GM23338 (cell line): ENCODE measurements at regions not wholly inside any gene's neighbourhood (a gene's known extent, or its start where the extent isn't known, plus 50 kb on each side); places are given as distances from the start of the nearest gene placed in this dataset.

Experiments used
- ATAC-seq: fragments of 200-7000 bp; cut with Tn5 transposase; 3 replicates; pipeline ENCODE4 v1.9.1; 2020
- DNase-seq: peaks from one replicate; pipeline ENCODE4 v3.0.0-alpha.2; 2015; ENCODE audit warnings: low spot score
- H2AFZ ChIP-seq: fragments of 200-600 bp; sonication (generic); 2 replicates; pipeline ENCODE4 v1.8.0; 2016; ENCODE audit warnings: antibody characterized with exemption, mild to moderate bottlenecking, moderate library complexity
- H3F3A ChIP-seq: fragments of 200-600 bp; sonication (generic); replicated peaks from 2 replicates; pipeline ENCODE4 v1.8.0; 2017; ENCODE audit warnings: antibody characterized with exemption, mixed run types, low read depth
- H3K27ac ChIP-seq: fragments of 200-600 bp; sonication (generic); 2 replicates; pipeline ENCODE4 v1.6.1; 2016; ENCODE audit warnings: low read depth
- H3K27me3 ChIP-seq: fragments of 200-600 bp; sonication (generic); 2 replicates; pipeline ENCODE4 v1.8.0; 2016; ENCODE audit warnings: mild to moderate bottlenecking, mixed run types, moderate library complexity; ENCODE audit not compliant: insufficient read depth
- H3K36me3 ChIP-seq: fragments of 200-600 bp; sonication (generic); 2 replicates; pipeline ENCODE4 v1.8.0; 2016; ENCODE audit warnings: mild to moderate bottlenecking; ENCODE audit not compliant: insufficient read depth
- H3K4me1 ChIP-seq: fragments of 200-600 bp; sonication (generic); 2 replicates; pipeline ENCODE4 v1.8.0; 2016; ENCODE audit warnings: mild to moderate bottlenecking, moderate library complexity; ENCODE audit not compliant: insufficient read depth
- H3K4me2 ChIP-seq: fragments of 200-600 bp; sonication (generic); 2 replicates; pipeline ENCODE4 v1.7.1; 2017; ENCODE audit warnings: mixed run types
- H3K4me3 ChIP-seq: fragments of 200-600 bp; sonication (generic); 2 replicates; pipeline ENCODE4 v1.6.1; 2016; ENCODE audit warnings: mixed run types
- H3K79me2 ChIP-seq: fragments of 200-600 bp; sonication (generic); replicated peaks from 2 replicates; pipeline ENCODE4 v1.8.0; 2017; ENCODE audit warnings: mild to moderate bottlenecking; ENCODE audit not compliant: insufficient read depth
- H3K9me2 ChIP-seq: fragments of 200-600 bp; sonication (generic); 2 replicates; pipeline ENCODE4 v1.8.0; 2017; ENCODE audit not compliant: insufficient read depth
- H4K20me1 ChIP-seq: fragments of 200-600 bp; sonication (generic); replicated peaks from 2 replicates; pipeline ENCODE4 v1.8.0; 2017; ENCODE audit warnings: mild to moderate bottlenecking; ENCODE audit not compliant: insufficient read depth
- H3K27ac Mint-ChIP-seq: 2 replicates; pipeline ENCODE4 v1.8.0; 2020; ENCODE audit warnings: inconsistent platforms, mild to moderate bottlenecking, moderate library complexity, mixed read lengths
- H3K27me3 Mint-ChIP-seq: 3 replicates; pipeline ENCODE4 v1.8.0; 2022; ENCODE audit warnings: low read depth, mild to moderate bottlenecking, moderate library complexity, mixed read lengths, inconsistent platforms; ENCODE audit not compliant: insufficient read depth, poor library complexity
- H3K36me3 Mint-ChIP-seq: 3 replicates; pipeline ENCODE4 v1.8.0; 2021; ENCODE audit warnings: low read depth, mild to moderate bottlenecking, inconsistent platforms, moderate library complexity, mixed read lengths
- H3K4me1 Mint-ChIP-seq: 3 replicates; pipeline ENCODE4 v1.8.0; 2020; ENCODE audit warnings: mild to moderate bottlenecking, inconsistent platforms, mixed read lengths
- H3K4me3 Mint-ChIP-seq: 3 replicates; pipeline ENCODE4 v1.8.0; 2021; ENCODE audit warnings: moderate library complexity, mild to moderate bottlenecking, inconsistent platforms, mixed read lengths
- H3K9me3 Mint-ChIP-seq: 3 replicates; pipeline ENCODE4 v1.8.0; 2020; ENCODE audit warnings: moderate library complexity, mild to moderate bottlenecking, inconsistent platforms, mixed read lengths
- CREB1 ChIP-seq: fragments of 250-450 bp; sonication (Bioruptor Pico); IDR thresholded peaks from 2 replicates; pipeline ENCODE4 v1.5.0; 2020; ENCODE audit warnings: low read depth, mild to moderate bottlenecking, moderate library complexity
- EZH2 ChIP-seq: fragments of 200-600 bp; sonication (generic); IDR thresholded peaks from one replicate; pipeline ENCODE4 v1.8.0; 2017; ENCODE audit warnings: antibody characterized with exemption, mild to moderate bottlenecking, low read depth; ENCODE audit not compliant: unreplicated experiment
- EZH2phosphoT487 ChIP-seq: fragments of 200-600 bp; sonication (generic); IDR thresholded peaks from one replicate; pipeline ENCODE4 v1.8.1; 2018; ENCODE audit warnings: antibody characterized with exemption; ENCODE audit not compliant: unreplicated experiment
- JUNB ChIP-seq: IDR thresholded peaks from one replicate; pipeline ENCODE4 v1.6.1; 2016; ENCODE audit warnings: antibody characterized with exemption; ENCODE audit not compliant: unreplicated experiment
- NANOG ChIP-seq: IDR thresholded peaks from 2 replicates; pipeline ENCODE4 v1.6.1; 2016; ENCODE audit warnings: antibody characterized with exemption, borderline replicate concordance
- POLR2AphosphoS5 ChIP-seq: IDR thresholded peaks from 2 replicates; pipeline ENCODE4 v1.6.1; 2016; ENCODE audit warnings: antibody characterized with exemption, low read depth
- STAT1 ChIP-seq: IDR thresholded peaks from one replicate; pipeline ENCODE4 v1.6.1; 2016; ENCODE audit warnings: antibody characterized with exemption; ENCODE audit not compliant: unreplicated experiment
- ZNF114 ChIP-seq: fragments of 250-450 bp; sonication (Bioruptor Pico); IDR thresholded peaks from 2 replicates; pipeline ENCODE4 v1.5.0; 2020; ENCODE audit warnings: mild to moderate bottlenecking, moderate library complexity
- ZNF331 ChIP-seq: fragments of 250-450 bp; sonication (Bioruptor Pico); IDR thresholded peaks from 2 replicates; pipeline ENCODE4 v1.5.0; 2020; ENCODE audit warnings: low read depth, mild to moderate bottlenecking, moderate library complexity
- TF ChIP-seq, protein P1 (sequence below), 2 experiments: fragments of 200-600 bp in 1 of 2; sonication (generic) in 1 of 2; conservative IDR thresholded peaks; 2 replicates each; pipeline versions ENCODE4 v1.5.1 to v1.6.1; 2016 to 2017; ENCODE audit warnings: antibody characterized with exemption in 2 of 2, low read depth in 2 of 2, mild to moderate bottlenecking in 2 of 2, moderate library complexity in 1 of 2
- TF ChIP-seq, protein P2 (sequence below): IDR thresholded peaks from 2 replicates; pipeline ENCODE4 v1.6.1; 2016; ENCODE audit warnings: antibody characterized with exemption
- TF ChIP-seq, protein P3 (sequence below): IDR thresholded peaks from one replicate; pipeline ENCODE4 v1.6.1; 2018; ENCODE audit warnings: antibody characterized with exemption; ENCODE audit not compliant: unreplicated experiment

DNA sequence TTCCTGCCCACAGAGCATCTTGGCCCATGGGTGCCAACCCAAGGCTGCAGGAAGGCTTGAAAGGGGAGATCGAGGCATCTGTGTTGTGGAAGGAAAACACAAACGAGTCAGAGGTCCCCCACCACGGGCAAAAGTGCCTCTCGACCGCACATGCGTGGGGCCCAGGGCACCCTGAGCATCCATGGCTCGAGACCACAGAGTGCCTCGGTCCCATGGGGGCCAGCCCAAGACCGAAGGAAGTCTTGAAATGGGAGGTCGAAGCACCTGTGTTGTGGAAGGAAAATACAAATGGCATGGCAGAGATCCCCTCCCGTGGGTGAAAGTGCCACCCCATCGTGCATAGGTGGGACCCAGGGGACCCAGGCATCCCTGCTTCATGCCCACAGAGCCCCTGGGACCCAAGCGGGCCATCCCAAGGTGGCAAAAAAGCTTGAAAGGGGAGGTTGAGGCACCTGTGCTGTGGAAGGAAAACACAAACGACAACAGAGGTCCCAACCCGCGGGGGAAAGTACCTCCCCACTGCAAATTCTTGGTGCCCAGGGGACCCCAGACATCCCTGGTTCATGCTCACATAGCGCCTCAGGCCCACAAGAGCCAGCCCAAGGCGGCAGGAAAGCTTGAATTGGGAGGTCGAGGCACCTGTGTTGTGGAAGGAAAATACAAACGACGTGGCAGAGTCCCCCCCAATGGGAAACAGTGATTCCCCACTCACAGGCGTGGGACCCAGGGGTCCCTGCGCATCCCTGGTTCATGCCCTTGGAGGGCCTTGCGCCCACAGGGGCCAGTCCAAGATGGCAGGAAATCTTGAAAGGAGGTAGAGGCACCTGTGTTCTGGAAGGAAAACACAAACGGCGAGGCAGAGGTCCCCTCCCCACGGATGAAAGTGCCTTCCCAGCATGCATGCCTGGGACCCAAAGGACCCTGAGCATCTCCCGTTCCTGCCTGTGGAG lies 373.0 kb downstream of the ALG10 start:
- H3K4me2 ChIP-seq: no peak overlapping the region
- H3K27ac ChIP-seq: no peak overlapping the region
- ATAC-seq: no peak
- Mint-ChIP-seq H3K9me3 (peaks cover 98% of the 10 kb centered on the region), H3K4me1 (no peaks in the 10 kb centered on the region), H3K4me3 (no peak overlapping the region), H3K27me3 (peaks cover 9% of the 10 kb centered on the region), H3K27ac (no peak overlapping the region), H3K36me3 (peaks cover 24% of the 10 kb centered on the region; the same call in 2 of the 3 replicates)
- no peak overlapping the region for H3K4me3 ChIP-seq
- no peak overlapping the region for H2AFZ ChIP-seq
- no peaks in the 10 kb centered on the region for H3K36me3 ChIP-seq
- no peak for TF ChIP-seq EZH2
- TF ChIP-seq, protein P1, sequence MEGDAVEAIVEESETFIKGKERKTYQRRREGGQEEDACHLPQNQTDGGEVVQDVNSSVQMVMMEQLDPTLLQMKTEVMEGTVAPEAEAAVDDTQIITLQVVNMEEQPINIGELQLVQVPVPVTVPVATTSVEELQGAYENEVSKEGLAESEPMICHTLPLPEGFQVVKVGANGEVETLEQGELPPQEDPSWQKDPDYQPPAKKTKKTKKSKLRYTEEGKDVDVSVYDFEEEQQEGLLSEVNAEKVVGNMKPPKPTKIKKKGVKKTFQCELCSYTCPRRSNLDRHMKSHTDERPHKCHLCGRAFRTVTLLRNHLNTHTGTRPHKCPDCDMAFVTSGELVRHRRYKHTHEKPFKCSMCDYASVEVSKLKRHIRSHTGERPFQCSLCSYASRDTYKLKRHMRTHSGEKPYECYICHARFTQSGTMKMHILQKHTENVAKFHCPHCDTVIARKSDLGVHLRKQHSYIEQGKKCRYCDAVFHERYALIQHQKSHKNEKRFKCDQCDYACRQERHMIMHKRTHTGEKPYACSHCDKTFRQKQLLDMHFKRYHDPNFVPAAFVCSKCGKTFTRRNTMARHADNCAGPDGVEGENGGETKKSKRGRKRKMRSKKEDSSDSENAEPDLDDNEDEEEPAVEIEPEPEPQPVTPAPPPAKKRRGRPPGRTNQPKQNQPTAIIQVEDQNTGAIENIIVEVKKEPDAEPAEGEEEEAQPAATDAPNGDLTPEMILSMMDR (conservative IDR thresholded peaks at IDR 0.05; ENCODE audit: low read depth in 2 of 2): no peak
- TF ChIP-seq NANOG: no peak
- TF ChIP-seq, protein P2, sequence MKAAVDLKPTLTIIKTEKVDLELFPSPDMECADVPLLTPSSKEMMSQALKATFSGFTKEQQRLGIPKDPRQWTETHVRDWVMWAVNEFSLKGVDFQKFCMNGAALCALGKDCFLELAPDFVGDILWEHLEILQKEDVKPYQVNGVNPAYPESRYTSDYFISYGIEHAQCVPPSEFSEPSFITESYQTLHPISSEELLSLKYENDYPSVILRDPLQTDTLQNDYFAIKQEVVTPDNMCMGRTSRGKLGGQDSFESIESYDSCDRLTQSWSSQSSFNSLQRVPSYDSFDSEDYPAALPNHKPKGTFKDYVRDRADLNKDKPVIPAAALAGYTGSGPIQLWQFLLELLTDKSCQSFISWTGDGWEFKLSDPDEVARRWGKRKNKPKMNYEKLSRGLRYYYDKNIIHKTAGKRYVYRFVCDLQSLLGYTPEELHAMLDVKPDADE: no peak
- DNase-seq: no peak
- no peaks in the 10 kb centered on the region for H3F3A ChIP-seq
- no peaks in the 10 kb centered on the region for H4K20me1 ChIP-seq
- no peaks in the 10 kb centered on the region for H3K79me2 ChIP-seq
- H3K9me2 ChIP-seq: no peaks in the 10 kb centered on the region
- no peaks in the 10 kb centered on the region for H3K4me1 ChIP-seq
- no peaks in the 10 kb centered on the region for H3K27me3 ChIP-seq

DNA sequence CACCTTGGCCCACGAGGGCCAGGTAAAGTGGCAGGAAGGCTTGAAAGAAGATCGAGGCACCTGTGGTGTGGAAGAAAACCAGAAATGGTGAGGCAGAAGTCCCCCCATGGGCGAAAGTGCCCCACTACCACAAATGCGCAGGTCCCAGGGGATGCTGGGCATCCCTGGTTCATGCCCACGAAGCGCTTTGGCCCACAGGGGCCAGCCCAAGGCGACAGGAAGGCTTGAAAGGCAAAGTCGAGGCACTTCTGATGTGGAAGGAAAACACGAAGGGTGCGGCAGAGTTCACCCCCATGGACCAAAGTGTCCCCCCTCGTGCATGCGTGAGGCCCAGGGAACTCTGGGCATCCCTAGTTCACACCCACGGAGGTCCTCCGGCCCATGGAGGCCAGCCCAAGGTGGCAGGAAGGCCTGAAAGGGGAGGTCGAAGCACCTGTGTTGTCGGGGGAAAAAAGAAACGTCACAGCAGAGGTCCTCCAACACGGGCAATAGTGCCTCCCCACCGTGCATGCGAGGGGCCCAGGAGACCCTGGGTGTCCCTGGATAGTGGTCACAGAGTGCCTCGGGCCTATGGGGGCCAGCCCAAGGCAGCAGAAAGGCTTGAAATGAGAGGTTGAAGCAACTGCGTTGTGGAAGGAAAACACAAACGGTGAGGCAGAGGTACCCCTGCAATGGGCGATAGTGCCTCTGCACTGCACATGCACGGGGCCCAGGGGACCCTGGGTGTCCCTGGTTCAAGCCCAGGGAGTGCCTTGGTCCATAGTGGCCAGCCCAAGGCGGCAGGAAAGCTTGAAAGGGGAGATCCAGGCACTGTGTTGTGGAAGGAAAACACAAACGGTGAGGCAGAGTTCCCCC lies 373.9 kb downstream of the ALG10 start:
- no peak overlapping the region for H3K4me3 Mint-ChIP-seq
- H3K27me3 Mint-ChIP-seq: peaks cover 9% of the 10 kb centered on the region
- Histone ChIP-seq H3K27me3 (no peaks in the 10 kb centered on the region), H3K79me2 (no peaks in the 10 kb centered on the region), H3K9me2 (no peaks in the 10 kb centered on the region), H3K27ac (no peak overlapping the region), H3K4me3 (no peak overlapping the region), H3K36me3 (no peaks in the 10 kb centered on the region), H3K4me1 (no peaks in the 10 kb centered on the region), H3F3A (no peaks in the 10 kb centered on the region), H4K20me1 (no peaks in the 10 kb centered on the region), H2AFZ (no peak overlapping the region), H3K4me2 (no peak overlapping the region)
- H3K9me3 Mint-ChIP-seq: peaks cover 98% of the 10 kb centered on the region
- no peaks in the 10 kb centered on the region for H3K4me1 Mint-ChIP-seq
- H3K36me3 Mint-ChIP-seq: peaks cover 17% of the 10 kb centered on the region; the same call in 2 of the 3 replicates
- ATAC-seq (no peak), DNase-seq (no peak)
- no peak overlapping the region for H3K27ac Mint-ChIP-seq
- TF ChIP-seq JUNB: no peak
- TF ChIP-seq ZNF114 (CRISPR knock-in tag): no peak
- TF ChIP-seq, protein P2: no peak
- no peak for TF ChIP-seq NANOG
- TF ChIP-seq CREB1 (CRISPR knock-in tag): no peak
- no peak for TF ChIP-seq POLR2AphosphoS5
- no peak for TF ChIP-seq EZH2
- no peak for TF ChIP-seq ZNF331 (CRISPR knock-in tag)
- no peak for TF ChIP-seq EZH2phosphoT487
- no peak for TF ChIP-seq STAT1
- TF ChIP-seq, protein P3, sequence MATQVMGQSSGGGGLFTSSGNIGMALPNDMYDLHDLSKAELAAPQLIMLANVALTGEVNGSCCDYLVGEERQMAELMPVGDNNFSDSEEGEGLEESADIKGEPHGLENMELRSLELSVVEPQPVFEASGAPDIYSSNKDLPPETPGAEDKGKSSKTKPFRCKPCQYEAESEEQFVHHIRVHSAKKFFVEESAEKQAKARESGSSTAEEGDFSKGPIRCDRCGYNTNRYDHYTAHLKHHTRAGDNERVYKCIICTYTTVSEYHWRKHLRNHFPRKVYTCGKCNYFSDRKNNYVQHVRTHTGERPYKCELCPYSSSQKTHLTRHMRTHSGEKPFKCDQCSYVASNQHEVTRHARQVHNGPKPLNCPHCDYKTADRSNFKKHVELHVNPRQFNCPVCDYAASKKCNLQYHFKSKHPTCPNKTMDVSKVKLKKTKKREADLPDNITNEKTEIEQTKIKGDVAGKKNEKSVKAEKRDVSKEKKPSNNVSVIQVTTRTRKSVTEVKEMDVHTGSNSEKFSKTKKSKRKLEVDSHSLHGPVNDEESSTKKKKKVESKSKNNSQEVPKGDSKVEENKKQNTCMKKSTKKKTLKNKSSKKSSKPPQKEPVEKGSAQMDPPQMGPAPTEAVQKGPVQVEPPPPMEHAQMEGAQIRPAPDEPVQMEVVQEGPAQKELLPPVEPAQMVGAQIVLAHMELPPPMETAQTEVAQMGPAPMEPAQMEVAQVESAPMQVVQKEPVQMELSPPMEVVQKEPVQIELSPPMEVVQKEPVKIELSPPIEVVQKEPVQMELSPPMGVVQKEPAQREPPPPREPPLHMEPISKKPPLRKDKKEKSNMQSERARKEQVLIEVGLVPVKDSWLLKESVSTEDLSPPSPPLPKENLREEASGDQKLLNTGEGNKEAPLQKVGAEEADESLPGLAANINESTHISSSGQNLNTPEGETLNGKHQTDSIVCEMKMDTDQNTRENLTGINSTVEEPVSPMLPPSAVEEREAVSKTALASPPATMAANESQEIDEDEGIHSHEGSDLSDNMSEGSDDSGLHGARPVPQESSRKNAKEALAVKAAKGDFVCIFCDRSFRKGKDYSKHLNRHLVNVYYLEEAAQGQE: no peak
